ENCODE measurements at regions not wholly inside any gene's neighbourhood (a gene's known extent, or its start where the extent isn't known, plus 50 kb on each side); places are given as distances from the start of the nearest gene placed in this dataset.

- no peak for DNase-seq
- no peaks in the 10 kb centered on the region for H3K9me3 ChIP-seq
- no peak overlapping the region for H3K4me3 ChIP-seq
- intact Hi-C loops (cut with DNase I; ENCODE audit: low total_unique reads): no loop called here
- no peak overlapping the region for H3K27ac ChIP-seq
- peaks cover 8% of the 10 kb centered on the region for H3K4me1 ChIP-seq
- H3K36me3 ChIP-seq (ENCODE audit: low read depth, missing control alignments): no peaks in the 10 kb centered on the region
- WGBS, 2 donors: 90 to 92% methylated on average over 3 of the region's 3 CpGs
- no peaks in the 10 kb centered on the region for H3K27me3 ChIP-seq
- TF ChIP-seq, protein P1, sequence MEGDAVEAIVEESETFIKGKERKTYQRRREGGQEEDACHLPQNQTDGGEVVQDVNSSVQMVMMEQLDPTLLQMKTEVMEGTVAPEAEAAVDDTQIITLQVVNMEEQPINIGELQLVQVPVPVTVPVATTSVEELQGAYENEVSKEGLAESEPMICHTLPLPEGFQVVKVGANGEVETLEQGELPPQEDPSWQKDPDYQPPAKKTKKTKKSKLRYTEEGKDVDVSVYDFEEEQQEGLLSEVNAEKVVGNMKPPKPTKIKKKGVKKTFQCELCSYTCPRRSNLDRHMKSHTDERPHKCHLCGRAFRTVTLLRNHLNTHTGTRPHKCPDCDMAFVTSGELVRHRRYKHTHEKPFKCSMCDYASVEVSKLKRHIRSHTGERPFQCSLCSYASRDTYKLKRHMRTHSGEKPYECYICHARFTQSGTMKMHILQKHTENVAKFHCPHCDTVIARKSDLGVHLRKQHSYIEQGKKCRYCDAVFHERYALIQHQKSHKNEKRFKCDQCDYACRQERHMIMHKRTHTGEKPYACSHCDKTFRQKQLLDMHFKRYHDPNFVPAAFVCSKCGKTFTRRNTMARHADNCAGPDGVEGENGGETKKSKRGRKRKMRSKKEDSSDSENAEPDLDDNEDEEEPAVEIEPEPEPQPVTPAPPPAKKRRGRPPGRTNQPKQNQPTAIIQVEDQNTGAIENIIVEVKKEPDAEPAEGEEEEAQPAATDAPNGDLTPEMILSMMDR (IDR thresholded peaks at IDR 0.05): no peak
- TF ChIP-seq POLR2A (IDR thresholded peaks at IDR 0.05): no peak
These were observed 74.2 kb downstream of the FZD1 start for GRCh38 chr7:91338226-91339020.

DNA sequence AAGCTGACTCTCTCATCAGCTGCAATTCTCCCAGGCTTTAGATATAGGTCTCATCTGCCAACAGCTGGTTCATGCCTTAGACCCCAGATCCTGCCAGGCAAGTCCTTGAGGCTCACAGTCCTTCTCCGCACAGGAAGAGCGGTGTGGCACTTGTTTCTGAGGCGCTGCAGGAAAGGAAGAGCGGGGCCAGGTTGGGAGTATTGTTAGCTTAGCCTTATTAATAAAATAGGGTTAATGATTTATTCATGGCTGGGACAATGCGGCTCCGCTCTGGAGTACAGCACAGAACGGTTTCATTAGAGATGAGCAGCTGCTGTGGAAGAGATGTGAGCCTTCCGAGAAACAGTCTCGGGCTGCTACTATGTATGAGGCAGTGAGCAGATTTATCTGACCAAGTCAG is 78.1 kb downstream of the FZD1 start:
- Histone ChIP-seq H3K27me3 (no peaks in the 10 kb centered on the region), H3K9me3 (no peaks in the 10 kb centered on the region), H3K4me3 (no peak overlapping the region), H3K4me1 (peaks cover 23% of the 10 kb centered on the region), H3K27ac (no peak overlapping the region), H3K36me3 (ENCODE audit: low read depth, missing control alignments) (no peaks in the 10 kb centered on the region)
- WGBS, 2 donors: 57 to 74% methylated on average over 9 of the region's 9 CpGs
- TF ChIP-seq POLR2A (IDR thresholded peaks at IDR 0.05): no peak
- TF ChIP-seq, protein P1 (IDR thresholded peaks at IDR 0.05): no peak
- intact Hi-C loops (cut with DNase I; ENCODE audit: low total_unique reads): no loop called here
- DNase-seq: no peak

GRCh38 chr7:91343420-91343960 is 79.3 kb downstream of the FZD1 start:
- no peak overlapping the region for H3K27ac ChIP-seq
- no peak overlapping the region for H3K4me3 ChIP-seq
- H3K9me3 ChIP-seq: no peaks in the 10 kb centered on the region
- WGBS, 2 donors: 50 to 58% methylated on average over 4 of the region's 4 CpGs
- TF ChIP-seq POLR2A (IDR thresholded peaks at IDR 0.05): no peak
- TF ChIP-seq, protein P1 (IDR thresholded peaks at IDR 0.05): no peak
- intact Hi-C loops (cut with DNase I; ENCODE audit: low total_unique reads): no loop called here
- H3K27me3 ChIP-seq: no peaks in the 10 kb centered on the region
- no peaks in the 10 kb centered on the region for H3K36me3 ChIP-seq (ENCODE audit: low read depth, missing control alignments)
- H3K4me1 ChIP-seq: peaks cover 23% of the 10 kb centered on the region
- DNase-seq: no peak

GRCh38 chr7:91343996-91344629 is 79.9 kb downstream of the FZD1 start:
- Histone ChIP-seq H3K27me3 (no peaks in the 10 kb centered on the region), H3K27ac (no peak overlapping the region), H3K9me3 (no peaks in the 10 kb centered on the region), H3K36me3 (ENCODE audit: low read depth, missing control alignments) (no peaks in the 10 kb centered on the region), H3K4me3 (no peak overlapping the region), H3K4me1 (peaks cover 23% of the 10 kb centered on the region)
- TF ChIP-seq POLR2A (IDR thresholded peaks at IDR 0.05): no peak
- TF ChIP-seq, protein P1 (IDR thresholded peaks at IDR 0.05): no peak
- peak; percentile 36 for DNase-seq
- intact Hi-C loops (cut with DNase I; ENCODE audit: low total_unique reads): no loop called here
- 29 to 39% methylated on average over 6 of the region's 6 CpGs for WGBS, 2 donors
